AG04450 (cell line): ENCODE measurements at regions not wholly inside any gene's neighbourhood (a gene's known extent, or its start where the extent isn't known, plus 50 kb on each side); places are given as distances from the start of the nearest gene placed in this dataset.

ENCODE experiments used
- CTCF ChIA-PET: fragments of 300-600, 350-600 bp; formaldehyde crosslinking; extraction: SDS; loops from one replicate; lab custom pipeline; 2022; ENCODE audit warnings: antibody characterized with exemption, inconsistent platforms; lab: Charles Lee
- POLR2A ChIA-PET: fragments of 350-600 bp; formaldehyde crosslinking; extraction: SDS; loops from one replicate; lab custom pipeline; 2021; ENCODE audit warnings: antibody characterized with exemption, inconsistent platforms; lab: Yijun Ruan, JAX
- DNase-seq: peaks from one replicate; pipeline ENCODE4 v3.0.0-alpha.2; 2011; ENCODE audit warnings: low read depth, low spot score
- H3K27ac ChIP-seq: one replicate; pipeline ENCODE4 v1.5.1; 2012; ENCODE audit warnings: low read depth, low read length, control low read depth
- H3K27me3 ChIP-seq: one replicate; pipeline ENCODE4 v1.6.0; 2012; ENCODE audit warnings: low read length; ENCODE audit not compliant: control insufficient read depth, insufficient read depth
- H3K4me3 ChIP-seq: 2 replicates; pipeline ENCODE4 v1.5.1; 2011; ENCODE audit warnings: mild to moderate bottlenecking, low read depth, low read length, control low read depth
- H3K9me3 ChIP-seq: 2 replicates; pipeline ENCODE4 v1.5.1; 2012; ENCODE audit warnings: low read length; ENCODE audit not compliant: control insufficient read depth, insufficient read depth
- CTCF ChIP-seq: IDR thresholded peaks from 2 replicates; pipeline ENCODE4 v1.5.1; 2011; ENCODE audit warnings: low read depth, low read length, control low read depth, inconsistent platforms

DNA sequence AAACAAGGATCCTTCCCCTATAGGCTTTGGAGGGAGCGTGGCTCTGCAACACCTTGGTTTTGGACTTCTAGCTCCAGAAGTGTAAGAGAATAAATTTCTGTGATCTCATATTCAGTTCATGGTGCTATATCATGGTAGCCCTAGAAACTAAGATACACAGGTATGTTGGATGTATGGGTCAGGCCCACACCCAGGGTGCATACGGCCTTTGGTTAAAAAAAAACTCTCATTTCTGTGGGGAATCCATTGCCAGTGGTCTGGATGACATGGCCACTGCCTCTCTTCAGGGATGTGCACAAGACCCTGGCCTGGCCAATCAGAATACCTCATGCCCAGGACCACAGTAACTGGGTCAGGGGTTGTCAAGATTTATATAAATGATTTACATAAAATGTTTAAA, 56.8 kb upstream of the CD34 start:
- DNase-seq, result no peak
- ChIA-PET CTCF (interaction anchor here (1.4 kb wide), 1 partner anchor 83 kb away, joined by 3 read pairs; no protein-coding TSS in a partner anchor), POLR2A (no interaction called here)
- Histone ChIP-seq H3K27ac (no peak overlapping the region), H3K27me3 (peaks cover 13% of the 10 kb centered on the region), H3K9me3 (no peaks in the 10 kb centered on the region), H3K4me3 (no peak overlapping the region)
- TF ChIP-seq CTCF, result no peak

GRCh38 chr1:207966521-207966920, 55.6 kb upstream of the CD34 start:
- Histone ChIP-seq H3K27me3 (peaks cover 2% of the 10 kb centered on the region), H3K27ac (no peak overlapping the region), H3K4me3 (no peak overlapping the region), H3K9me3 (no peaks in the 10 kb centered on the region)
- no peak for TF ChIP-seq CTCF
- POLR2A ChIA-PET, result no interaction called here
- CTCF ChIA-PET, result interaction anchor here (1.4 kb wide), 1 partner anchor 82 kb away, joined by 3 read pairs; no protein-coding TSS in a partner anchor
- no peak for DNase-seq

DNA sequence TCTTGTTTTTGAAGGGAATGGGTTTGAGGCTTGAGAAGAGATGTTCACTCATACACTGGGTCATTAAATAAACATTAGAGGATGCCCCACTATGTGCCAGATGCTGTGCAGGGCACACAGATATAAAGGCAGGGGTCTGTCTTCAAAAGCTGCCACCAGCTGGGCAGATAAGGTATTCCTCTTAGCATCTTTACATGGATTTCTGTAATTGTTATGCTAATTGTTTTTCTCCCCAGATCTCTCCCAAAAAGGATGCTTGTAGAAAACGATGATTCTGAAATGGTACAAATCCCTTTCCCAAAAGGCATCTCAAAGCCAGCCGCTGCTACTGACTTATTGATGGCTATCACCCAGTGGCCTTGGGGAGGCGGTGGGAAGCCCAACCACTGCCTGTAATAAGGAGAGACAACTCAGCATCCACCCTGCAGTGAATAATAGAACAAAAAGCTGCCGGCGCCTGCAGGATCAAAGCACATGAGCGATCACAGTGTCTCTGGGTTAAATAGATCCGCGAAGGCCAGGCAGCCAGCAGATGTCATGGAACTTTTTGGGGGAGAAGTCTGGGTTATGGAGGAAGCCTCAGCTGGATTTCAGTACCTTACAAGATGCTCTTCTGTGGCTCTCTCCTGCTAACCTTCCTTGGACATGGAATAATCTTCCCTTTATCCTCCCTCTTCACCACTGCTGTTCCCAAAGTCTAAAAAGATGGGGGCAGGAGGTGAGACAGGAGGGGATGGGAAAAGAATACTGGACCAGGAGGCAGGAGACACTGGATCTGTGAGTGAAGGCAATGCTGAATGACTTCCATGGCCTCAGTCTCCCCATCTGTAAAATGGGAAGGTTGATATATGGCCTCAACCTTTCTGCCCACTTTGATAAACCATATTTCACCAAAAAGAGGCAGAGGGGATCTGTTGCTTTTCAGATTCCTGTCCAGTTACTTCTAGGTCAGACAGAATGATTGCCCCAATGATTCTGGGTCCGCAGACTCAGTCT, 54.8 kb upstream of the CD34 start:
- no peaks in the 10 kb centered on the region for H3K9me3 ChIP-seq
- peaks cover 2% of the 10 kb centered on the region for H3K27me3 ChIP-seq
- ChIA-PET CTCF (interaction anchor here (0.6 to 7.5 kb wide), 12 partner anchors 19 to 311 kb away, joined by 3 to 374 read pairs (median 4); no protein-coding TSS in a partner anchor), POLR2A (no interaction called here)
- no peak for TF ChIP-seq CTCF
- no peak for DNase-seq
- no peak overlapping the region for H3K27ac ChIP-seq
- H3K4me3 ChIP-seq, result no peak overlapping the region

- no peaks in the 10 kb centered on the region for H3K9me3 ChIP-seq
- H3K4me3 ChIP-seq, result no peak overlapping the region
- TF ChIP-seq CTCF, result no peak
- H3K27ac ChIP-seq, result no peak overlapping the region
- H3K27me3 ChIP-seq, result peaks cover 1% of the 10 kb centered on the region
- ChIA-PET POLR2A (interaction anchor here (1.4 to 1.6 kb wide), 2 partner anchors 67 to 79 kb away, joined by 7 to 11 read pairs; no protein-coding TSS in a partner anchor), CTCF (interaction anchor here (0.7 to 7.5 kb wide), 23 partner anchors 10 to 310 kb away, joined by 3 to 374 read pairs (median 17); no protein-coding TSS in a partner anchor)
- DNase-seq, result no peak
Measured at GRCh38 chr1:207964195-207964966, 53.5 kb upstream of the CD34 start.
